IPS-20b (cell line): ENCODE measurements at regions not wholly inside any gene's neighbourhood (a gene's known extent, or its start where the extent isn't known, plus 50 kb on each side); places are given as distances from the start of the nearest gene placed in this dataset.

ENCODE experiments used
- H3K27ac ChIP-seq: one replicate; pipeline ENCODE4 v1.5.1; 2013; ENCODE audit warnings: low read length
- H3K27me3 ChIP-seq: 2 replicates; pipeline ENCODE4 v1.6.1; 2013; ENCODE audit warnings: mild to moderate bottlenecking, low read length, inconsistent platforms; ENCODE audit not compliant: insufficient read depth
- H3K36me3 ChIP-seq: 2 replicates; pipeline ENCODE4 v1.6.1; 2013; ENCODE audit warnings: low read depth, mild to moderate bottlenecking, inconsistent platforms, low read length, moderate library complexity; ENCODE audit not compliant: insufficient read depth
- H3K4me1 ChIP-seq: 2 replicates; pipeline ENCODE4 v1.6.1; 2013; ENCODE audit warnings: mild to moderate bottlenecking, control low read depth, inconsistent platforms, low read length, moderate library complexity; ENCODE audit not compliant: insufficient read depth
- H3K4me3 ChIP-seq: 2 replicates; pipeline ENCODE4 v1.5.1; 2013; ENCODE audit warnings: mild to moderate bottlenecking, low read length, inconsistent platforms
- H3K9ac ChIP-seq: 2 replicates; pipeline ENCODE4 v1.6.1; 2013; ENCODE audit warnings: low read depth, mild to moderate bottlenecking, inconsistent platforms, low read length, moderate library complexity
- H3K9me3 ChIP-seq: 2 replicates; pipeline ENCODE4 v1.6.1; 2013; ENCODE audit warnings: mild to moderate bottlenecking, low read depth, low read length, inconsistent platforms; ENCODE audit not compliant: insufficient read depth

GRCh38 chr22:27134315-27134701, 476.9 kb downstream of the MIAT start:
- no peaks in the 10 kb centered on the region for H3K36me3 ChIP-seq
- no peaks in the 10 kb centered on the region for H3K4me1 ChIP-seq
- no peak overlapping the region for H3K27ac ChIP-seq
- H3K27me3 ChIP-seq = no peaks in the 10 kb centered on the region
- no peak overlapping the region for H3K9ac ChIP-seq
- H3K9me3 ChIP-seq = no peaks in the 10 kb centered on the region
- H3K4me3 ChIP-seq = no peak overlapping the region

GRCh38 chr22:27135031-27135981, 477.9 kb downstream of the MIAT start:
- Histone ChIP-seq H3K9ac (no peak overlapping the region), H3K27ac (no peak overlapping the region), H3K27me3 (no peaks in the 10 kb centered on the region), H3K4me1 (no peaks in the 10 kb centered on the region), H3K4me3 (no peak overlapping the region), H3K36me3 (no peaks in the 10 kb centered on the region), H3K9me3 (no peaks in the 10 kb centered on the region)

GRCh38 chr22:27136596-27136995, 479.2 kb downstream of the MIAT start:
- H3K27me3 ChIP-seq = no peaks in the 10 kb centered on the region

GRCh38 chr22:27137871-27138337, 480.5 kb downstream of the MIAT start:
- Histone ChIP-seq H3K36me3 (no peaks in the 10 kb centered on the region), H3K9ac (no peak overlapping the region), H3K4me3 (no peak overlapping the region), H3K4me1 (no peaks in the 10 kb centered on the region), H3K27ac (no peak overlapping the region), H3K9me3 (no peaks in the 10 kb centered on the region), H3K27me3 (no peaks in the 10 kb centered on the region)

More at GRCh38 chr22:27136596-27136995, 479.2 kb downstream of the MIAT start:
- Histone ChIP-seq H3K36me3 (no peaks in the 10 kb centered on the region), H3K9me3 (no peaks in the 10 kb centered on the region), H3K4me1 (no peaks in the 10 kb centered on the region), H3K27ac (no peak overlapping the region), H3K4me3 (no peak overlapping the region), H3K9ac (no peak overlapping the region)

- H3K27ac ChIP-seq = no peak overlapping the region
- no peaks in the 10 kb centered on the region for H3K27me3 ChIP-seq
- H3K36me3 ChIP-seq = no peaks in the 10 kb centered on the region
- H3K4me3 ChIP-seq = no peak overlapping the region
- no peaks in the 10 kb centered on the region for H3K4me1 ChIP-seq
- H3K9me3 ChIP-seq = no peaks in the 10 kb centered on the region
- H3K9ac ChIP-seq = no peak overlapping the region
Observed at GRCh38 chr22:27138471-27138870, 481.1 kb downstream of the MIAT start.

GRCh38 chr22:27139935-27140511, 482.6 kb downstream of the MIAT start:
- no peak overlapping the region for H3K9ac ChIP-seq
- H3K9me3 ChIP-seq = no peaks in the 10 kb centered on the region
- no peaks in the 10 kb centered on the region for H3K27me3 ChIP-seq
- H3K36me3 ChIP-seq = no peaks in the 10 kb centered on the region
- no peaks in the 10 kb centered on the region for H3K4me1 ChIP-seq
- H3K27ac ChIP-seq = no peak overlapping the region
- no peak overlapping the region for H3K4me3 ChIP-seq

- H3K36me3 ChIP-seq = no peaks in the 10 kb centered on the region
- no peak overlapping the region for H3K9ac ChIP-seq
- H3K27ac ChIP-seq = no peak overlapping the region
- no peaks in the 10 kb centered on the region for H3K4me1 ChIP-seq
- no peaks in the 10 kb centered on the region for H3K27me3 ChIP-seq
- H3K9me3 ChIP-seq = no peaks in the 10 kb centered on the region
- H3K4me3 ChIP-seq = no peak overlapping the region
Observed at GRCh38 chr22:27142286-27142685, 484.9 kb downstream of the MIAT start.

- Histone ChIP-seq H3K9ac (no peak overlapping the region), H3K4me3 (no peak overlapping the region), H3K9me3 (no peaks in the 10 kb centered on the region), H3K27ac (no peak overlapping the region), H3K36me3 (no peaks in the 10 kb centered on the region), H3K27me3 (no peaks in the 10 kb centered on the region), H3K4me1 (no peaks in the 10 kb centered on the region)
Observed at GRCh38 chr22:27144321-27144720, 486.9 kb downstream of the MIAT start.

GRCh38 chr22:27146866-27147633, 489.7 kb downstream of the MIAT start:
- Histone ChIP-seq H3K9me3 (no peaks in the 10 kb centered on the region), H3K27ac (no peak overlapping the region), H3K36me3 (no peaks in the 10 kb centered on the region), H3K4me1 (no peaks in the 10 kb centered on the region), H3K4me3 (no peak overlapping the region), H3K27me3 (no peaks in the 10 kb centered on the region), H3K9ac (no peak overlapping the region)

GRCh38 chr22:27148055-27148454, 490.7 kb downstream of the MIAT start:
- no peak overlapping the region for H3K27ac ChIP-seq
- no peaks in the 10 kb centered on the region for H3K4me1 ChIP-seq
- H3K9me3 ChIP-seq = no peaks in the 10 kb centered on the region
- no peak overlapping the region for H3K4me3 ChIP-seq
- H3K9ac ChIP-seq = no peak overlapping the region
- H3K36me3 ChIP-seq = no peaks in the 10 kb centered on the region
- H3K27me3 ChIP-seq = no peaks in the 10 kb centered on the region

- Histone ChIP-seq H3K27ac (no peak overlapping the region), H3K36me3 (no peaks in the 10 kb centered on the region), H3K27me3 (no peaks in the 10 kb centered on the region), H3K4me1 (no peaks in the 10 kb centered on the region), H3K9ac (no peak overlapping the region), H3K9me3 (no peaks in the 10 kb centered on the region), H3K4me3 (no peak overlapping the region)
Observed at GRCh38 chr22:27148886-27149470, 491.6 kb downstream of the MIAT start.
